GM18858 (cell line): ENCODE measurements at regions not wholly inside any gene's neighbourhood (a gene's known extent, or its start where the extent isn't known, plus 50 kb on each side); places are given as distances from the start of the nearest gene placed in this dataset.

Experiments
- ATAC-seq: cut with Tn5 transposase; IDR thresholded peaks from one replicate; pipeline ENCODE4 v1.9.1; 2021; ENCODE audit not compliant: unreplicated experiment

DNA sequence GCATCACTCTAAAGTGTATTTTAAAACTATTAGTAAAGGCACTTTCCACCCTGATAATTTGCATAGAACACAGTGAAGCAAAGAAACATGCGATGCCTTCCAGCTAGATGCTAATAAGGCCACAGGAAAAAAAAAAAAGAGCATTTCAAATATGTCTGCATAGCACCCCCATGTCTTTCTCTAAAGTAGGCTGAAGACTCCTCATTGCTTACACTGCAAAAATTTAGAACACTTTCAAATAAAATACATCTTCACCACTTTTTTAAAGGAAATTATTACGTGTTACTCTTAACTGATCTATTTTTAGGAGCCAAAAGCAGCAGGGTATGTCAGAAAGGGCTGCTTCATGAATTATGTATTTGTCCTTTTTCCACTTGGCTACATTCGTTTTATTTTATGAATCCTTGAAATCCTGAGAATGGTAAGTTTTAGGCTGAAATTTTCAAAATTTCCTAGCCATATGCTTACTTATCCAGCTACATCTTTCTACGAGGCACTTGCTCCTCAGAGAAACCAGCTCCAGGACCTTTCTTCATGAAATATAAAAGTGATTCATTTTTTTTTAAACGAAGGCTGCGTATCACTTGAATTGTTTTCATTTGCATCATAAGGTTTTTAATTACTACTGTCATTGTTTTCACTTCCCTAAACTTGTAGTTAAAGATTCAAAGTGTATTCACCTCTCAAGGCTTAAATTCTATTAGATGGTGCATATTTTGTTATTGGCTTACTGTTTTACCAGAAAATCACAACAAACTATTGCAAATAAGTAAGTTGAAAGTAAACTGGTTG is 513.0 kb downstream of the PTPRC start:
- ATAC-seq = peak; percentile 47

GRCh38 chr1:199152676-199153075 is 513.8 kb downstream of the PTPRC start:
- ATAC-seq = no peak

- ATAC-seq = no peak
These were observed 516.6 kb downstream of the PTPRC start for GRCh38 chr1:199155166-199156019.

DNA sequence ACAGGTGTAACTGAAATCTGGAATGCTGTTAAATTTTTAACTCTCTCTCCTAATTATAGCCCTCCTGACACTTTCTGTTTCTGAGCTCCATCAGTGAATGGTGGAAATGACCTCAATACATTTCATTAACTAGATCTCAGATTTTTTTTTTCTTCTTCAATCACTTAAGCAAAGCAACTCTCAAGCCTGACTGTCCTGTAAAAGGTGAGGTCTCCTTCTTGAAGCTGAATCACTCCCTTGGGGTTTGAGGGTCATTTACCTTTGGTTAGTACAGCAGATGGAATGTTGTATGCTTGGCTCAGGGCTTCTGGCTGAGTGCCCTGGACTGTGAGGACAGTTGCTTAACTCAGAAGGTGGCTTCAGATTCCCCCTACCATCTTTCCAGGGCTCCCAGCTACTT is 518.7 kb downstream of the PTPRC start:
- ATAC-seq = no peak

- ATAC-seq = no peak
These were observed 521.9 kb downstream of the PTPRC start for GRCh38 chr1:199160521-199161318.

DNA sequence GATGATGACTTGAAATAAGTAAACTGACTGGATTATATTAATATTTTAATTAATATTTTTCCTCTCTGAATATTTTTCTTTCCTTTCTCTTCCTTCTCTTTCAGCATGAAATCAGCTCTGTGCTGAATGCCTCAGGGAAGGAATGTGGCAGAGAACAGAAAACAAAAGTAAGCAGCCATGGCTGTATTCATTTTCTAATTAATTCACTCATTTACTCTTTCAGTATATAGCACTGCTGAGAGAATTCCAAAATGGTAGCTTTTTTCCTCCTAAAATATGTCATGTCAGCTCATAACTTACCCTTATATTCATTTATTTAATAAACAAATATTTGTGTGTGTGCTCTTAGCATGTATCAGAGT is 522.5 kb downstream of the PTPRC start:
- ATAC-seq = no peak

- no peak for ATAC-seq
These were observed 523.0 kb downstream of the PTPRC start for GRCh38 chr1:199161766-199162303.

DNA sequence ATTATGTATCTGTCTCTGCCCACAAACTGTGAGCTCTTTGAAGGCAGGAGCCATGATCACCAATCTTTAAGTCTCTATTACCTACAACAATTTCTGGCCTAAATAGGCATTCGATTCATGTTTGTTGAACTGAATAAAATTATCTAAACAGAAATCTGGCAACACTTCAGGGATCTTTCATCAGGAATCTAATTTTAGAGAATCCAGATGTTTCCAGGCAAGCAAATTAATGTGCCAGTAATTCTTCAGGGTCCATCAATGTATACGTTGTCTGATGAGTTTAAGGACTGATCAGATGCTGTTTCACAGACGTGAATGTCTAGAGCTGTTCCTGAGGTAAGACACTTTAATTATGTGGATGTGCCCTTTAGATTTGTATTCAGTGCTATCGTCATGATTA is 524.4 kb downstream of the PTPRC start:
- no peak for ATAC-seq

DNA sequence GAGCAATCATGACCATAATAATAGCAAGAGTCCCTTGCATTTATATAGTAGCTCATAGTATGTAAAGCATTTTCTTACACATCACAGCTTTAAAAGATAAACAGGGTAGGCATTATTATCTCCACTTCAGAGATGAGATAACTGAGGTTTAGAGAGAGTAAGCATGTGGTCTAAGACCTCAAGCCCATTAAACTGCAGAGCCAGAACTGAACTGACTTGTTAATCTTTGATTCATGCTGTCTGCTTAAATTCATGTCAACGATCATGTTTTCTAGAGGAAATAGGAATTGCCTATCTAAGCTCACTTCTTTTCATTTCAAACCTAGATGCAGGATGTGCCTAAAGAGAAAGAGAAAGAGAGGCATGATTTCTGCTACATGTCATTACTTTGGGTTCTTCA is 524.8 kb downstream of the PTPRC start:
- no peak for ATAC-seq

- ATAC-seq = no peak
These were observed 528.6 kb downstream of the PTPRC start for GRCh38 chr1:199167460-199167859.

- no peak for ATAC-seq
These were observed 530.2 kb downstream of the PTPRC start for GRCh38 chr1:199168888-199169585.

DNA sequence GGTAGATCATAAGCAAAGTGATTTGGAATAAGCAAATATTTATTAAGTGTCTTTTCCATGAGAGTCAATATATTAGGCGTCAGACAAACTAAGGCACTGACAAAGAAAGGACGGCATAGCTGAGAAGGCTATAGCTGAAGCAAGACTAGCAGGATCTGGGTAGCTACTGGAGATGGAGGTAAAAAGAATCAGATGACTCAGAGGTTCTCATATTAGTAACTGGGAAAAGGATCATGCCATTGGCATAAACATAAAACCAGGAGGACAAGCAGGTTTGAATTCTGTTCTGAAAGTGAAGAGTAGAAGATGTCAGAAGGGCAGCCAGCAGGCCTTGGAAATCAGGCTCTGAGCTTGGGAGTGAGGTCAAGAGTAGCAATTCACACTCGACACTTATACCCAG is 531.9 kb downstream of the PTPRC start:
- no peak for ATAC-seq

GRCh38 chr1:199172171-199173124 is 533.6 kb downstream of the PTPRC start:
- no peak for ATAC-seq

GRCh38 chr1:199173356-199173755 is 534.5 kb downstream of the PTPRC start:
- ATAC-seq = peak; percentile 96

- no peak for ATAC-seq
These were observed 535.5 kb downstream of the PTPRC start for GRCh38 chr1:199174336-199174735.

DNA sequence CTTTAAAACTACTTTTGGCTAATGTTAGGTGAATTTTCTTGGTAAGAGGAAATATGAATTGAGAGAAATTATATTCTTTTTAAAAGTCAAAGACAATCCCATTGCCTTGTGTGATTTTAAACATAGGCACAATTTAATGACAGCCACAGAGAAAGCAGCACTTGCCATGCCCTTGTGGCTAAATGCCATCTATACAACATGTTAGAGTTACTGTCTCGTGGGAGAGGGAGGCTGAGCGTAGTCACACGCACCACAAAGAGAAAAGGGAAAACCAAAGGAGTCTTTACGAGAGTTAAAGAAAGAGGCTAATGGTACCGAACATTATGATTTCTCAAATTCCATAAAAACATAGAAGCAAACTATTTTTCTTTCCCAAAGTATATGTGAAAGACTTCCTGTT is 537.9 kb downstream of the PTPRC start:
- no peak for ATAC-seq

GRCh38 chr1:199177241-199177640 is 538.4 kb downstream of the PTPRC start:
- no peak for ATAC-seq

GRCh38 chr1:199178646-199179045 is 539.8 kb downstream of the PTPRC start:
- ATAC-seq = no peak

GRCh38 chr1:199182186-199182843 is 543.5 kb downstream of the PTPRC start:
- peak; percentile 51 for ATAC-seq
